WTC11 (cell line): ENCODE measurements at regions not wholly inside any gene's neighbourhood (a gene's known extent, or its start where the extent isn't known, plus 50 kb on each side); places are given as distances from the start of the nearest gene placed in this dataset.

ENCODE experiments used
- CREB1 ChIP-seq: sonication (generic); formaldehyde crosslinking; IDR thresholded peaks from 2 replicates; pipeline ENCODE4 v1.8.0; 2023; ENCODE audit warnings: mild to moderate bottlenecking, missing genetic modification reagents
- ZBTB21 ChIP-seq: sonication (generic); formaldehyde crosslinking; IDR thresholded peaks from 2 replicates; pipeline ENCODE4 v1.8.1; 2023; ENCODE audit warnings: mild to moderate bottlenecking, missing genetic modification reagents, borderline replicate concordance
- ZNF263 ChIP-seq: sonication (generic); formaldehyde crosslinking; IDR thresholded peaks from 2 replicates; pipeline ENCODE4 v1.8.1; 2022; ENCODE audit warnings: low read depth, mild to moderate bottlenecking, moderate library complexity, missing genetic modification reagents
- ZNF423 ChIP-seq: fragments of 250-450 bp; sonication (Bioruptor Pico); IDR thresholded peaks from 2 replicates; pipeline ENCODE4 v2.1.2; 2022; ENCODE audit warnings: mild to moderate bottlenecking, moderate library complexity
- TF ChIP-seq, protein P1 (sequence below): sonication (generic); formaldehyde crosslinking; IDR thresholded peaks from 2 replicates; pipeline ENCODE4 v1.8.0; 2022; ENCODE audit warnings: mild to moderate bottlenecking, missing genetic modification reagents
- TF ChIP-seq, protein P2 (sequence below): sonication (generic); formaldehyde crosslinking; IDR thresholded peaks from 2 replicates; pipeline ENCODE4 v1.8.1; 2023; ENCODE audit warnings: mild to moderate bottlenecking, moderate library complexity, missing genetic modification reagents
- TF ChIP-seq, protein P3 (sequence below): sonication (generic); formaldehyde crosslinking; conservative IDR thresholded peaks from 2 replicates; pipeline ENCODE4 v1.8.1; 2022; ENCODE audit warnings: mild to moderate bottlenecking, missing genetic modification reagents
- TF ChIP-seq, protein P4 (sequence below): fragments of 200-600 bp; IDR thresholded peaks from 2 replicates; pipeline ENCODE4 v1.8.0; 2022; ENCODE audit warnings: antibody characterized with exemption

DNA sequence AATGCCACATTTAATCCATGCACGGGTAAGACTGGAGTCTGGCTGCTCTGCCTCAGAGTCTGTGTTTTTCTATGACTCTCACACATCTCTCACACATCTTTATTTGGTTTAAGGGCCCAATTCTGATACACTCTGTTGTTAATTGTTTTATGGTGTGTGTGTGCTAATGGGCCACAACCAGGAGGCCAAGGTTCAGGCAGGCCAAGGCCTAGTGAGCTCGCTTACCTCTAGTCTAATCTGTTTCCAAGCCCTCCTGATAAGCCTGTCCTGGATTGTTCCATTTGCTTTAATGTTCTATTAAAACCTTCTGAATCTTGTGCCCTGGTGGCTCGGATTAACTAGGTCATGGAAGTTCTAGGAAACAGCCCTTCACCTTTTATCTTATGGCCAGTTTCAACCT, 445.4 kb upstream of the DPH6 start:
- TF ChIP-seq ZNF263 (CRISPR knock-in tag) (no peak), CREB1 (no peak), ZNF423 (no peak), ZBTB21 (CRISPR knock-in tag) (no peak)
- TF ChIP-seq, protein P1, sequence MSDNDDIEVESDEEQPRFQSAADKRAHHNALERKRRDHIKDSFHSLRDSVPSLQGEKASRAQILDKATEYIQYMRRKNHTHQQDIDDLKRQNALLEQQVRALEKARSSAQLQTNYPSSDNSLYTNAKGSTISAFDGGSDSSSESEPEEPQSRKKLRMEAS (CRISPR knock-in tag), result no peak
- TF ChIP-seq, protein P2, sequence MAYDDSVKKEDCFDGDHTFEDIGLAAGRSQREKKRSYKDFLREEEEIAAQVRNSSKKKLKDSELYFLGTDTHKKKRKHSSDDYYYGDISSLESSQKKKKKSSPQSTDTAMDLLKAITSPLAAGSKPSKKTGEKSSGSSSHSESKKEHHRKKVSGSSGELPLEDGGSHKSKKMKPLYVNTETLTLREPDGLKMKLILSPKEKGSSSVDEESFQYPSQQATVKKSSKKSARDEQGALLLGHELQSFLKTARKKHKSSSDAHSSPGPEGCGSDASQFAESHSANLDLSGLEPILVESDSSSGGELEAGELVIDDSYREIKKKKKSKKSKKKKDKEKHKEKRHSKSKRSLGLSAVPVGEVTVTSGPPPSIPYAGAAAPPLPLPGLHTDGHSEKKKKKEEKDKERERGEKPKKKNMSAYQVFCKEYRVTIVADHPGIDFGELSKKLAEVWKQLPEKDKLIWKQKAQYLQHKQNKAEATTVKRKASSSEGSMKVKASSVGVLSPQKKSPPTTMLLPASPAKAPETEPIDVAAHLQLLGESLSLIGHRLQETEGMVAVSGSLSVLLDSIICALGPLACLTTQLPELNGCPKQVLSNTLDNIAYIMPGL (CRISPR knock-in tag), result no peak
- TF ChIP-seq, protein P3, sequence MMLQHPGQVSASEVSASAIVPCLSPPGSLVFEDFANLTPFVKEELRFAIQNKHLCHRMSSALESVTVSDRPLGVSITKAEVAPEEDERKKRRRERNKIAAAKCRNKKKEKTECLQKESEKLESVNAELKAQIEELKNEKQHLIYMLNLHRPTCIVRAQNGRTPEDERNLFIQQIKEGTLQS (CRISPR knock-in tag), result no peak
- TF ChIP-seq, protein P4, sequence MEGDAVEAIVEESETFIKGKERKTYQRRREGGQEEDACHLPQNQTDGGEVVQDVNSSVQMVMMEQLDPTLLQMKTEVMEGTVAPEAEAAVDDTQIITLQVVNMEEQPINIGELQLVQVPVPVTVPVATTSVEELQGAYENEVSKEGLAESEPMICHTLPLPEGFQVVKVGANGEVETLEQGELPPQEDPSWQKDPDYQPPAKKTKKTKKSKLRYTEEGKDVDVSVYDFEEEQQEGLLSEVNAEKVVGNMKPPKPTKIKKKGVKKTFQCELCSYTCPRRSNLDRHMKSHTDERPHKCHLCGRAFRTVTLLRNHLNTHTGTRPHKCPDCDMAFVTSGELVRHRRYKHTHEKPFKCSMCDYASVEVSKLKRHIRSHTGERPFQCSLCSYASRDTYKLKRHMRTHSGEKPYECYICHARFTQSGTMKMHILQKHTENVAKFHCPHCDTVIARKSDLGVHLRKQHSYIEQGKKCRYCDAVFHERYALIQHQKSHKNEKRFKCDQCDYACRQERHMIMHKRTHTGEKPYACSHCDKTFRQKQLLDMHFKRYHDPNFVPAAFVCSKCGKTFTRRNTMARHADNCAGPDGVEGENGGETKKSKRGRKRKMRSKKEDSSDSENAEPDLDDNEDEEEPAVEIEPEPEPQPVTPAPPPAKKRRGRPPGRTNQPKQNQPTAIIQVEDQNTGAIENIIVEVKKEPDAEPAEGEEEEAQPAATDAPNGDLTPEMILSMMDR, result no peak
